ENCODE measurements at regions not wholly inside any gene's neighbourhood (a gene's known extent, or its start where the extent isn't known, plus 50 kb on each side); places are given as distances from the start of the nearest gene placed in this dataset.
"Not testable (repeated sequence)": the region's sequence is repeated elsewhere in the genome, so short reads cannot be mapped to it uniquely, and the experiment has no call there.

DNA sequence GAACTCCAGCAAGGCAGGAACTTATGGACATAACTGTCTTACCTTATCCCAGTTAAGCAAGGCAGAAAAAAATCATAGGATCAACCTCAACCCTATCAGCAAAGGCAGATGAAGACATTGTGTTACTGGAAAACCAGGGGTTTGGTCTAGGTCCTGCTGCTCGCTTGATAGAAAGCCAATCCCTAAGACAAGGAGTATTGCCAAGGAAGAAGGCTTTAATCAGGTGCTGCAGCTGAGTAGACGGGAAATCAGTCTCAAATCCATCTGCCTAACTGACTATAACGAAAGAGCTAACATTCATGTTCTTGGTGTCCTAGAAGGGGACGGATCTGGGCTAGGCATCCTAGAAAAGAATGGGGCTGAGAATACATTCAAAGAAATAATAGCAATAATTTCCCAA, 1158.7 kb upstream of the CNTN5 start:
- no peak for DNase-seq (ENCODE audit: low spot score)

DNA sequence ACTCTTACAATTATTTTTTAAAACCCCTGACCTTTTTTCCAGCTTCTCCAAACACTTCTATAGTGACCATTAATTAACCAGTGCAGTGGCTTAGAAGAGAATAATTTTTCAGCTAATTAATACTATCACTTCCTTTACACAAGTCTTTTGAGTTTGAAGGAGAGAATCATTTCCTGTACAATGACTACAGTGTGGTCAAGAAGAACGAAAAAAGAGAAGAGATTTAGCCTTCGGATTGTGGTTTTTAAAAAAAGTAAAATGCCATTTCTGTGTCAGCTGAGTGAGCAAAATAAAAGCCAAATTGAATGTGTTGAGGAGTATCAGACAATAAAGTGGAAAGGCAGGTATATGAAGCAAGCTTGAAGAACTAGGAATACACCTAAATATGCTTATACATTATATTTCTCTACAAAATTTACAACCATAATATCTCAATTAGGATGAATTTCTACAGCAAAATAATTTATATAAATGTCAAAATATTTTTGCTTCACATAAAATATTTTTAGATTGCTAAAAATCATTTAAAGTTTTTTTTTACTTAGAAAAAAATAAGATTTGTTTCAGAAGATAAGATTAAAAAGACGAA, 1155.2 kb upstream of the CNTN5 start:
- no peak for DNase-seq (ENCODE audit: low spot score)

DNA sequence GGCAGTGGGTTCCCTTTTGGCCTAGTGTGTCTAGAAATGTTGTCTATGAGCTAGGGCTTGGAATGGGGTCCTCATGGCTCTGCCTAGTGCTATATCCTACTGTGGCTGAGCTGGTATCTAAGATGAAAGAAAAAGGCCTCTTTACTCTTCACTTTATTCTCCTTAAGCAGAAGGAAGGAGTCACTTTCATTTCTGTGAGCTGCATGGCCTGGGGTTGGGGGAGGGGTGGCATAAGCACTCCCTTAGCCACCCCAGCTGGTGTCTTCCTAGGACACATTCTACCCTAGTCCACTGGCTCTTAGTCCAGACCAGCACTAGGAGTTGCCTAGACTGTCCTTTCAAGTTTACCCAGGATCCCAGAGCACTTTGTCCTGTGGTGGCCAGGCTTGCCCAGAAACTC, 1148.9 kb upstream of the CNTN5 start:
- DNase-seq (ENCODE audit: low spot score), result no peak

DNA sequence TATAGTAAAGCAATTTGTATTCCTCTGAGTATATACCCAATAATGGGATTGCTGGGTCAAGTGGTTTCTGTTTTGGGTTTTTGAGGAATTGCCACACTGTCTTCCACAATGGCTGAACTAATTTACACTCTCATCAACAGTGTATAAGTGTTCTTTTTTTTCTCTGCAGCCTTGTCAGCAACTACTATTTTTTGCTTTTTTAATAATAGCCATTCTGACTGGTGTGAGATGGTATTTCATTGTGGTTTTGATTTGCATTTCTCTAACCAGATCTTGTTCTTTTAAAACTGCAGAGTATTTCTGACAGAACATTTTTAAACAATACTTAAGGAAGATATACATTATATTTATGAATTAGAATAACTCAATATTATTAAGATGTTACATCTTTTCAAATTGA, 1140.5 kb upstream of the CNTN5 start:
- no peak for DNase-seq (ENCODE audit: low spot score)

DNA sequence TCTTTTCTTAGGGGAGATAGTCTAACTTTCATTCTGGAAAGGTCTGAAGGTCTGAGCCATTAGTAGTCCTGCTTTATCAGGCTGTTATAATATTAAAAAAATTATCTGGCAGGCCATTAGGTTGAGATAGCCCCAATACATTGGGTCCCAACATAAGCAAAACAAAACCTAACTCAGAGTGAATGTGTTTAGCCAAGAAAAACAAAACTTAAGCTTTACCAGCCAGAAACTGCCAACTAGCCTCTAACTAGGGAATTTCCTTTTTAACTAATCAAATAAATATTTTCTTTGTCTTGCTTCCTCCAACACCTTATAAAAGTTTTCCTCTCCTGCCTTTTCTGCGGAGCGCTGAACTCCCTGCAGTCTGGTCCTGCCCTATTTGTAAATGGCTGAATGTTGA, 1137.7 kb upstream of the CNTN5 start:
- no peak for DNase-seq (ENCODE audit: low spot score)

DNA sequence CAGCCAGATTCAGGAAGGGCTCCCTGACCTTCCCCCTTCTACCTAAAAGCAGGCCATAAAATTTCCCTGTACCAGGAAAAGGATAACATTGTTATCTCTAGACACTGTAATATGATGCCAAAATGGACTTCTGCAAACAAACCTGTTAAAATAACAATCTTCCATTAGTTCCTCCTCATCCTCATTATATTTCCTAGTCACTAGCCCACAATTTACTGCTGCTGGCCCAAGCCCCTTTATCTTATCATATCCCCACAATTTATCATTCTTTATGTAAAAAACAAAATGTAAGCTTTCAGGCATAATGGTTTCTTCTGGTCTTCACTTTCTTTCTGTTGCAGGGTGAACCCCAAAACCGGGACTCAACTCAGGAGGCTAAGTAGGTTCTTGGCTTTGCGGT, 1132.1 kb upstream of the CNTN5 start:
- DNase-seq (ENCODE audit: low spot score), result no peak

DNA sequence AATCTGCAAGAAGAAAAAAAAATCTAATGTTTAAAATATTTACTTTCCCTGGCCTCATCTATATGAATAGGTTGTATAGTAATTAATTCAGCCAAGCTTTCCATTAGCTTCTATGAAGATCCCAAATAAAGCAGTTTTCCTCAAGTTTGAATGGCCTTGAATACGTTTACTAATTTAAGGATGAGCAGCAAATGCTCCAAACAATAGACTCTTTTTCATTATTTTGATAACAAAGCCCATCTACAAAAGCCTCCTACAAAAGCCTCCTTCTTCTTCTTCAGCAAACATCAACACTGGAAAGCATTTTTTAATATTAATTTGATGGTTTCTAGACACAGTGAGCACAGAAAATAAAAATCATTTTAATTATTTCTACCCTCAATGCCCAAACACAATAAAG, 1130.3 kb upstream of the CNTN5 start:
- no peak for DNase-seq (ENCODE audit: low spot score)

DNA sequence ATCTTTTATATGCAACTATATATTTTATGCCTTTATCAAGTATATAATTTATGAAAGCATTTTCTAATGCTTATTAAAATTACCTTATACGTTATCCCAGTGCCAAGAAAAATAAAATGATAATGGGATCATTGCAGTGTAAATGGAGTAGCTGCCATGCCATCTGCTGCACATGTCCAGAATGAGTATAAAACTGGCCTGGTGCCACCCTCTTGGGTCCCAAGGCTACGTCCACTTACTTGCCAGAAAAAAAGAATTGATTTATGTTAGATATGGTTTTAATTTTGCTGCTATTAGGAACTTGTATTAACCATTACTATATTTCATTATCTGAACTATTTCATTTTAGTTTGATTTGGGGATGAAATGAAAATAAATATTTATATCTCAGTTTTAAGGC, 1127.1 kb upstream of the CNTN5 start:
- no peak for DNase-seq (ENCODE audit: low spot score)

DNA sequence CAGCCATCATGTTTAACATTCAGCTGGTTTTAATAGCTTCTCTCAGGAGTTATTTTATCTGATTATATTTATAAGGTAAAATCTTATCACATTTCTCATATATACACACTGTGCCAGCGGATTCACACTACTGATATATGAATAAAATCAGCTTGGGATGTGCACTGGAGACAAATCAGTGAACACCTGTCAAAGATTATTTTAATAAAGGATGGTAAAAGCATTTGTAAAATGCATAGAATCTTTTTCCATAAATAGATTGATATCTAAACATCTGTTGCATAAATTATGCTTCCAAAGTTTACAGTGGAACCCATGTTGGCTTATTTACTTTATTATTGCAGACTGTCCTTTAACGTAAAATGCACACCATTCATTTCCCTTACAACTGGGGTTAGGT, 1125.8 kb upstream of the CNTN5 start:
- DNase-seq (ENCODE audit: low spot score), result no peak

DNA sequence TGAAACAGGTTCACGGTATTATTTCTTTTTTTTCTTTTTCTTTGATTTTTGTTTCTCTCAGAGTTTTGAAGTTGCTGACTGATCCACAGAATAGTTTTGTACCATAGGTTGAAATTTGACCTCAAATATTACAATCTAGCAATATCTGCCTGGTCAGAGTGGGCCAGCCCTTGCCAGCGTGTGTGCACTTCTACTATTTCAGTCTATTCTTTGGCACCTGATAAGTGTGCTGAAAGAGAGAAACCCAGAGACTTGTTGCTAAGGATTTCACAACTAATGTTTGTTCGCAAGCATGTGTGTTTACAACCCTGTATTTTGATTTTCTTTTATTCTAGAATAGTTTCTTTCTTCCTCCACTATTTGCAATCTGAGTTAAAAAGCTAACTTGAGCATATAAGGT, 1125.2 kb upstream of the CNTN5 start:
- DNase-seq (ENCODE audit: low spot score), result no peak

DNA sequence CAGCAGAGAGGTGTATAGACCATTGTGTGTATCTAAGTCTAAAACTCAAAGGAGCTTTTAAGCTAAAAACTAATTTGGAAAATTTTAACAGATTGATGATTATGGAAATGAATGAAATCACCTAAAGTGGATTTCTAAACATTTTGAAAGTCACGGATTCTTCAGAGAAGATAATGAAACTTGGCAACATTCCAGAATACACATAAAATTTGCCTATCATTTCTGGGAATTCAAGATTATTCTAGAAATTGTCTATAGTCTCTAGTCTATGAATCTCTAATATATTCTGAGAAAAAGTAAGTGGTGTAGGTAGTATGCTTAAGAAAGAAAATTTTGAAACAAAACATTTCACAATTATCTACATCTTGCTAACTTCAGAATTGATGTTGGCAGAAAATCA, 1117.9 kb upstream of the CNTN5 start:
- no peak for DNase-seq (ENCODE audit: low spot score)

DNA sequence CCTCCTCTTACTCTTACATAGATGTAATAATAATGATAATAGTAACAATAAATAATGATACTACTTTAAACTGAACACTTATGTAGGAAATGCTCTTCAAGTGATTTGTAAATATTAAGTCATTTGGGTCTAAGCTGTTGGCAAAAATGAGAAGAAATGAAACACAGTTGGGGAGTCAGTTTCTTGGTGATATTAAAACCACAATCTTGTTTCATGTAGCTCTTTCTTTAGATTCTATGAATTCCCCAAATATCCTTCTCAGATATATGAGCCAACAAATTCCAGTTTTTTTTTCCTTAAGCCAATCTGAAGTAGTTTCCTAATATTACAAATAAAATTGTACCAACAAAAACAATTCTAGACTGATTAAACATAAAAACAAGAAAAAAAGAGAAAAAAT, 1115.6 kb upstream of the CNTN5 start:
- no peak for DNase-seq (ENCODE audit: low spot score)

DNA sequence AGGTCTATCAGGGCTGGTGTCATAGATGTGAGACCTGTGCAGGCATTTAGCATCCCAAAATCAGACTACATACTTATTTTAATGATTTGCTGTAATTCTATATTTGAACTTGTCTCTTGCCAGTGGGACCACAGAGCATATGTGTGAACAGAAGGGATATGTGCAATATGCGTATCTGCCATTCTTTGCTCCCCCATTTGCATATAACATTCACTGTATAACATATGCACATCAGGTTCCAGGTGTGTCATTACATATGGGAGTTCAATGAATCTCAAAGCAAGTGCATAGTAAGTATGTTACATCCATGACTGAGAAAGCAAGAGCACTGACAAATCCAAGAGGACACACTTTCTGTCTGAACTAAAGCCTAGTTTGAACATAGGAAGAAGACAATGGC, 1115.1 kb upstream of the CNTN5 start:
- no peak for DNase-seq (ENCODE audit: low spot score)

DNA sequence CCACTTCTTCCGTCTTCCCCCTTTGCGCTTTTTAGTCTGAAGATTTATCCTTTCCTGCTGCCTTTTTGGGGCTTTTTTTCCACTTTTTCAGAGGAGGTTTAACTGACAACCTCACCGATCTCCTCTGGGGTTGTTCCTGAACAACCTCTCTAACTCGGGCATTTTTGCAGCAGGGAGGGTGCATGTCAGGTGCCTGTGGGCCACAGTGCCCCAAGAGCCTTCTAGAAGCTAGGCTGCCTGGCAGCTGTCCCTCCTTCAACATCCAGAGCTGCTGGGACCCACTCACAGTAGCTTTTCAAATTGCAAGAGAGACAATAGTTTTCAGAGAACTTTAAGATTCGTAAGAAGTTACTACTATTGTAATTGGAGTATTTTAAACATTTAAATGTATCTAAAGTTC, 1112.4 kb upstream of the CNTN5 start:
- no peak for DNase-seq (ENCODE audit: low spot score)

DNA sequence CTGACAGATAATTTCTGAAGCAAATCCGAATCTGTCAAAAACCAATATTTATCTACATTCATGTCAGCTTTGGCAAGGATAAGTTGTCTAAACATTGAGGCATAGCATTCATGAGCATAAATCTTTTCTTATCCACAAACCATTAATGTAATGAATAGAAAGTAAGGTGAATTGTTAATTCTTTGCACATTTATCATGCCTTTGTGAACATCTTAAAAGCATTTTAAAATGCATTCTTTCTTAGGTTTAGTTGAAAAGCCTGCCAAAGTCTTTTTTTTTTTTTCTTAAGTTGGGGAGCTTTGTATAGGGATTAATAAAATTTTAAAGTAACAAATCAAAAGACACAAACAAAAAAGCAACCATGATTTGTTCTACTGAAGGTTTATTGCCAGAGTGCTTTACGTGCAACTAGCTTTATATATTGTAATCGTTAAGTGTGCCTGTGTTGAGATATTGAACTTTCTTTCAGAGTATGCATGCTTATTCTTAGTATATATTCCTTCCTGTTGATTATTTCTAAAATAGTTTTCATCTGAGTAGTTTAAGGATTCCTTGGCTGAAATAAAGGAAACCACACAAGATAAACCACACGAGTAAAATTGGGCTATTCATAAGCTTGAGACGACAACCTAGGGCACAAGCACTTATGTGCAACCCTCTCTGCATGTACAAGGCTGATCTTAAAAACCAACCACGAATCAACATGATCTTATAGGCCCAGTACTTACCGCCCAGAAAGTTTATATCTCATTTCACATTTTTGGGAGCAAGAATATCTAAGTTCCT, 1110.9 kb upstream of the CNTN5 start:
- no peak for DNase-seq (ENCODE audit: low spot score)

DNA sequence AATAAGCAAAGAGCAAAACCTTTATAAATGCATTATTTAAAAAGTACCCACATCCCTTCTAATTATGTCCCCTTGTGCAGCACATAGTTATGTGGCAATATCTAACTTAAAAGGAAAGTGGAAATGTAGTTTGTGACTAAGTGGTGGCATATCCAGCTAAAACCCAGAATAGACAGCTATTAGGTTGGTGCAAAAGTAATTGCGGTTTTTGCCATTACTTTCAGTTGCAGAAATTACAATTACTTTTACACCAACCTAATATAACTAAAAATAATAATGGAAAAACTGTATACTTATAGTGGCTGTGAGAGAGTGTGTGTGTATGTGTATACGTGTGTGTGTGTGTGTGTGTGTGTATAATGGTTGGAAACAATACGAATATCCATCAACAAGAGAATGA, 1108.1 kb upstream of the CNTN5 start:
- DNase-seq (ENCODE audit: low spot score), result no peak

DNA sequence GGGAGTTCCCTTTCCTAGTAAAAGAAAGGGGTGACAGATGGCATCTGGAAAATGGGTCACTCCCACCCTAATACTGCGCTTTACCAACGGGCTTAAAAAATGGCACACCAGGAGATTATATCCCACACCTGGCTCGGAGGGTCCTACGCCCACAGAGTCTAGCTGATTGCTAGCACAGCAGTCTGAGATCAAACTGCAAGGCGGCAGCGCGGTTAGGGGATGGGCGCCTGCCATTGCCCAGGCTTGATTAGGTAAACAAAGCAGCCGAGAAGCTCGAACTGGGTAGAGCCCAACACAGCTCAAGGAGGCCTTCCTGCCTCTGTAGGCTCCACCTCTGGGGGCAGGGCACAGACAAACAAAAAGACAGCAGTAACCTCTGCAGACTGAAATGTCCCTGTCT, 1097.8 kb upstream of the CNTN5 start:
- DNase-seq (ENCODE audit: low spot score), result not testable (repeated sequence)

DNA sequence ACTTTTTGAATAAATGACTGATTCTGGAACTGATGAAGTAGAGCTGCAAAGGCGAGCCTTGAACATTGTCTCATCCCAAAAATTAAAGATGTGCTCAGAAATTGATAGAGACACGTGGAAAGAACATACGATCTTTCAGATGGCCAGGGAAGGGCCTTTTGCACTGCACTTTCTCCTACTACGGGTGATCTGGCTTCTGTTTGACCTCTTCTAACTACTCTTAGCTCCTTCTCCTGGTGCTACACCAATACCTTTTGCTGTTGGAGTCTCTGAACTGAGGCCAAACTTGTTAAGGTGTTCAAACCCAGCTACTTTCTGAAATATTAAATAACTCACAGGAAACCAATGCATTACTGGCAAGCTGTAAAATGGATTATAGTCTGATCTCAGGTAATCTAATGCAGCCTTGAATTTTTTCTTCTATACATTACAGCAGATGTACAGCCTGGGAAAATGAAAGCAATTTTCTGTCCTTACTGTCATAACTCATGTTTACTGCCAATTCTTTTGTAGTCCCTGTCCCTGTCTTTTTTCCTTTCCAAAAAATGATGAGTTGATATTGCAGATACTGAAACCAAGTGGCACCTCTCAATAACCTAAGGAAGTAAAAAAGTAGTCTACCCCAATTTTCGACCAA, 1086.1 kb upstream of the CNTN5 start:
- no peak for DNase-seq (ENCODE audit: low spot score)

DNA sequence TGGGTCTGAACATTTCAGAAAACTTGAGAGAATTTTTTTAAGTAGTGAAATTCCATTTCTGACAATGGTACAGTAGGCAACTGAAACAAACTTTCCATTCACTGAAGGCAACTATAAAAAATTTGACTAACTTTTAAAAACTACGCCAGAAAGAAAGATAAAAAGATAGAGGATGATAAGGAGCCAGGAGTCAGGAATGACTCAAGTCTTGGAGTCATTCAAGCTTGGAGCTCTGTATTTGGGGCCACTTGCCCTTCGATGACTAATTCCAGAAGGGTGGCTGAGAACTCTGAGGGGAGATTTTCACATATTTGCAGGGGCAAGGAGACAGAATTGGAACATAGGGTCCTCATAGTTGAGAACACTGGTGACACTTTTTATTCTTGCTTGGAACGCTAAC, 1083.2 kb upstream of the CNTN5 start:
- no peak for DNase-seq (ENCODE audit: low spot score)

DNA sequence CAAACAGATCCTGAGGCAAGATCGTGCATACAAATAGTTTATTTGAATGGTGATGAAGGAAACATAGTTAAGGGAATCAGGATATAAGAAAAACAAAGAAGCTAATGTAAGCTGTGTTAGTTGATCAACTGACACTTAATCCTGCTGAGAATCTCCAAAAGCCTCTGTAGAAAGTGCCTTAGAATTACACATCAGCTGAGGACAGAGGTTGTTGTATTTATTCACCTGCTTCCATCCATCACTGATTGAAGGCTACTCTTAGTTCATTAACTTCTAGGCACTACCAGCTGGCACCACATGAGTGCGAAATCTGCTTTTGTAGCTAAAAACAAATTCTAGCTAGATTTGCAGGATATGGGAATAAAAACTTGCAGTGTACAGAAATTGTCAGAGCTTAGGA, 1082.0 kb upstream of the CNTN5 start:
- no peak for DNase-seq (ENCODE audit: low spot score)

DNA sequence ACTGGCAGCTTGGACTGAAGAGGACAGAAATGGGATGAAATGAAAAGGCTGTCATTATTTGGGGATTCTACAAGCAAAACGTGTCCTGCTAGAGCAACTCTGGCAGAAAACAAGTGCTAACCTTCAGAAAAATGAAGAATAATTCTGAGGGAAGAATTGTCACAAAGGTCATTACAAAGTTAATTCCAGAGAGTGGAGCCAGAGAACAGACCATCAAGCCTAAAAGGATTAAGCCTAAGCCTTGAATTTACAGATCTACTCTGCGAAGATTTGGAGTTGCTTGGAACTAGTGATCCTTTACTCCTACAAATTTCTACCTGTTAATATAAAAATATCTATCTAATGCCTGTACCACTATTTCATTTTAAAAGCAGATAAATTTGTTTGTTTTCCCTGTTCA, 1077.3 kb upstream of the CNTN5 start:
- DNase-seq (ENCODE audit: low spot score), result no peak

DNA sequence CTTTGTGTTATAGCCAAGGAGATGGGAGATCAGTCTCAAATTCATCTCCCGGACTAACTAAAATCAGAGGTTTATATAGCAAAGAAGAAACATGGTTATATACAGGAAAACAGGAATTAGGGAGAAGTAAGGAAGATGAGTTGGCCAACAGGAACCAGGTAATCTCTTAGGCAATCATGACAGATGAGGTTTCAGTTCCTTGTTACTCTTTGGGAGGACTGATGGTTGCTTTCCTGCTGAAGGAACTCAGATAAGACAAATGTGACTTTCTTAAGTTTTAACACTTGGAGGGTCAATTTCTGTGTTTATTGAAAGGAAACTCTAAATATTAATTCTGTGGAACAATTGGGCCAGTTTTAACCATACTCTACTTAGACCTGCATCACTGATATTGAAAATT, 1072.0 kb upstream of the CNTN5 start:
- no peak for DNase-seq (ENCODE audit: low spot score)

DNA sequence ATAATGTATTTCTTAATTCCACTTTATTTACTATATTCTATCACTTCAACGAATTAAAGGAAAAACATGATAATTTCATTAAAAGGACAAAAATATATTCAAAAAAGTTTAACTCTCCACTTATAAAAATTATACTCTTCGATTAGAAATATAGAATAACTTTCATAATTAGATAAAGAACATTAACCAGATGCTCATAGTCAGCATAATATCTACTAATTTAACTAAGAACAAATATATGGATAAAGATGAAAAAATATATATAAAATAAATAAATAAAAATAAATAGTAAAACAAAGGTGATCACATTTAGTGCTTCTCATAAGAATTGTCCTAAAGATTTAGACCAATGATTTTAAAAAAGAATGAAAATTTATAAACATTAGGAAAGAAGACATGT, 1065.2 kb upstream of the CNTN5 start:
- DNase-seq (ENCODE audit: low spot score), result no peak

Measured in SK-N-DZ (cell line).